HG03135 (cell line): ENCODE measurements at regions not wholly inside any gene's neighbourhood (a gene's known extent, or its start where the extent isn't known, plus 50 kb on each side); places are given as distances from the start of the nearest gene placed in this dataset.

Source experiments
- ATAC-seq: cut with Tn5 transposase; IDR thresholded peaks from one replicate; pipeline ENCODE4 v1.9.1; 2021; ENCODE audit warnings: mild to moderate bottlenecking, moderate library complexity; ENCODE audit not compliant: unreplicated experiment

DNA sequence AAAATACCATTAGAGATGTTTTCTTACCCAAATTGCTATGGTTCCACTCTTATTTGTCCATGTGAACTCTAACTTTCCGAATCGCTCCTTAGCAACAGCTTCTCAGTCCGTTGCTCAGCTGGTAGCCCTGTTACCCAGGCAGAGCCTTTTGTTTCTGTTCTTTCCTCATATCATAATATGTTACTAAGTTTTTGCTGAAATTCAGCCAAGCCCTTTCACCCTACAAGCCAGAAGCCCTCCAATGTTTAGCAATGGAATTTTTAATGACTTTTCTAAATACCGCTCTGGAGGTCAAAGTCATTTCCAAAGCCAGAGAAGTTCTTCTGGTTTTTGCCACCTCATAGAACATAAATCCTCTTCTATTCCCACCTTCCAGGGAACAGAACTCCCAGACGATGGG is 1029.5 kb downstream of the C4orf33 start:
- ATAC-seq: no peak

- no peak for ATAC-seq
Observed at GRCh38 chr4:130127297-130127696, 1031.3 kb downstream of the C4orf33 start.

GRCh38 chr4:130131536-130131935 is 1035.6 kb downstream of the C4orf33 start:
- no peak for ATAC-seq

- no peak for ATAC-seq
Observed at GRCh38 chr4:130141651-130142050, 1045.7 kb downstream of the C4orf33 start.

DNA sequence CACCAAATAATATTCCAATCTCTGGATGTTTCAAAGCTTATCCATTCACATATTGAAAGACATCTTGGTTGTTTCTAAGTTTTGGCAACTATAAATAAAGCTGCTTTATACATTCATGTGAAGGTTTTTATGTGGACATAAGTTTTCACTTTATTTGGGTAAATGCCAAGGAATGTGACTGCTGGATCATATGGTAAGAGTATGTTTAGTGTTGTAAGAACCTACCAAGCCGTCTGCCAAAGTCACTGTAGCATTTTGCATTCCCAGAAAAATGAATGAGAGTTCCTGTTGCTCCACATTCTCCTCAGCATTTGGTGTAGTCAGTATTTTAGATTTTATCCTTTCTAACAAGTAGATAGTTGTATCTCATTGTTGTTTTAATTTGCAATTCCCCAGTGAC is 1047.7 kb downstream of the C4orf33 start:
- ATAC-seq: no peak

DNA sequence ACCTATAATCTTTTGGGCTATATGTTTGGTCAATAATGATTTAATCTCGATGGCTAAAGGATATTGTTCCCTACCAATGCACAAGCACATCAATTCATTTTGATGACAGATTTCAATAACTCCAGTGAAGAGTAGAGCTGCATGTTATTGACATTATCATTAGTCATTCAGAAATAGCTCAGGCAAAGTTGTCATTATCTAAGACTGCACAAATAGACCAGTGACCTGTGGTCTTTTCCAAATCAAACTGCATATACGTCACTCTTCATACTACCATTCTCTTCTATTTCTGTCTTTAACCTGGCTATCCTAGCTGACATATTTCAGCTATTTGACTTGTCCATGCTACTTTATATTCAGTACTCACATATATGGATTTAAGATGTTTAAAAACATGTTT is 1050.8 kb downstream of the C4orf33 start:
- no peak for ATAC-seq

DNA sequence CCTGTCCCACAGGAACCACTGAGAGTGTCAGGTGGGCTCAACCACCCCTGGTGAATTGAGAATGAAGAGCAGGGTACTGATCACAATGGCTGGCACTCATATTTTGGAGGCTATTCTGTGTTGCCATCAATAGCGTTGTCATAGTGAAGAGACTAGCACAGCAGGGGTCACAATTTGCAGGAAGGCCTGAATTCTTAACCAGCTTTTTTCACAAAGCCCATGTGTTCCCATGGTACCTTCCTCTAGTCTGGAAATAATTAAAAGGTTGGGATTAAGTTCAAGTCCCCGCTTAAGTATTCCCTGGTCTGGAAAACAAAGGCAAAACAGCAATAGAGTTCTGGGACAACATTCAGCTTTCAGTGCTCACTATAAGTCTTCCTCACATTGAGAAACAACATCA is 1051.7 kb downstream of the C4orf33 start:
- no peak for ATAC-seq

- ATAC-seq: no peak
Observed at GRCh38 chr4:130154901-130155300, 1058.9 kb downstream of the C4orf33 start.

DNA sequence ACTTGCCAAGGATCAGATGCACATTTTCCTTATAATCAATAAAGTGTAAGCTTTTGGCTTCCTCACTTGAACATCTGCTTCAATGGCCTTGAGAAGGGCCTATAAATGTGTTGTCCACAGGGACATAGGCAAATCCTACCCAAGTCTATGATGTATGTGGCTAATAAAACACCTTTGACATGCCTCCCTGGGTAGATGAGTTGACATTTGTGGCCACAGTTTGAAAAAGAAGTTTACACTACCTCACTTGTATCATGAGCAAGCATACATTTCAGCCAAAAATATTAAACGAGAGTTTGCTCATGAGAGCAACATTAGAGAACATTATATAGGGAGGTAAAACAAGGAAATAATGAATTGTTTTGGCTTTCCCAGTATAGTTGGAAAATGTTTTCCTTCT is 1067.7 kb downstream of the C4orf33 start:
- no peak for ATAC-seq

DNA sequence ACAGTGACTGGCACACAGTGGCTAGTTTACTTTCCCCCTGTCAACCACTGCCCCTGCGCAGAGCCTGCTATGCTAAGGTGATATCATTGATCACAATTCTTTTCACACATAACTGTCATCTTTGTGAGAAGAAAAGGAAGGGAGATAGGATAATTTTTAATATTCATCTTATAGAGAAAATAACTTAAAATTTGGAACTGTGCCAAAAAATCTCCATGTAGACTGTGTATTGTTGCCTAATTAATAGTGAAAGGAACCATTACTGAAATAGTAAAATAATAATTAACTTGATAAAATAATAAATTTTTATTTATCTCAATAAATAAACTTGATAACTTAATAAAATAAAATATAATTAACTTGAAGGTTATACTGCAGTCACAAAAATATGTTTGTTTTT is 1069.4 kb downstream of the C4orf33 start:
- ATAC-seq: no peak

DNA sequence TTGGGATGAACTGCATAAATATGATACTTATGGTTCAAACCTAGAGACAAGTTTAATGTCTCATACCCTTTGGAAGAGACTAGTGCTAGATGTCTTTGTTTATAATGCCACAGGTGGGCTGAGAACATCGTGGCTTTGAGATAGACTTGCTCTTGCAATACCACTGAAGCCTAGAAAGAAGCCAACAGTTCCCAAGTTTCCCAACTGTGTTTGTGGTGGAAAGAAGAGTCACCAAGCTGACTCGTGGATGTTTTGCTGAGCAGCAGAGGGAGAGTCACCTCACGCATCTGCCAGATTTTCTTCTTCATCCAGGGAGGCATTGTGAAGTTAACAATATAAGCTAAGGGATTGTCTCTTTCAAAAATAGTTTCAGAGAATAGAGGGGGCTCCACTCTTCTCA is 1076.2 kb downstream of the C4orf33 start:
- no peak for ATAC-seq

DNA sequence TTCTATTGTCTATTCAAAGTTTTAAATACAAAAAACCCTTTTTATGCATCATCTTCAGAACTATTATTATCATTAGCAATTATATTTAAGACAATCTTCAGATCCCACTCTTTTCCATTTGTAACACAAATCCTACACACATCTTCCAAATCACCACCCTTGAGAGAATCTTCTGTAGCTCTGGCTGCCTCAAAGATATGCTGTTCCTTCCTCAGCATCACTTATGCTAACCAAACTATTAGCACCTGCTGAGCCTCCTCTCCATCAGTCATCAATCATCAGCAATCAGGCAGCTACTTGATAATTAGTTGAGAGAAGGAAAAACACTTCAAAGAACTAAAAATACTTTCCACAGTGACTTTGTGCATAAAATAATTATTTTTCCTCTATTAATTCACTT is 1082.2 kb downstream of the C4orf33 start:
- ATAC-seq: no peak

DNA sequence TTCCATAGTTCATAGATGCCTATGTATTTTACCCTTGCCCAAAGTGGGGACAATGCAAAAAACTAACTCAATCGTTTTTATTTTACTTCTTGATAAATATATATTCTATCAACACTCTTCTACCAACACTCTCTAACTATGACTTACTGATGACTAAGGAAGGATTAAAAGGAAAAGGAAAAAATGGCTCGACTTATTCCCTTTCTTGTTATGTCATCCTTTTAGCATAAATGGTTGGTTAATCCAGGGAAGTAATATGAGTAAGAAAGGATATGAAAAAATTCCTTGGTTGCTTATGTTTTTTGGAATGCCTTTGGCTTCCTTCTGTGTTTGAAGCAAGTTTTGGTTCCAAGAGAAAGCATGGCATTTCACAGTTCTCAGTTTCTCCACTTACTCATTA is 1087.1 kb downstream of the C4orf33 start:
- ATAC-seq: no peak

GRCh38 chr4:130183766-130184165 is 1087.8 kb downstream of the C4orf33 start:
- ATAC-seq: no peak

GRCh38 chr4:130185123-130185522 is 1089.2 kb downstream of the C4orf33 start:
- no peak for ATAC-seq

GRCh38 chr4:130186931-130187330 is 1091.0 kb downstream of the C4orf33 start:
- no peak for ATAC-seq

- no peak for ATAC-seq
Observed at GRCh38 chr4:130187587-130187986, 1091.6 kb downstream of the C4orf33 start.

DNA sequence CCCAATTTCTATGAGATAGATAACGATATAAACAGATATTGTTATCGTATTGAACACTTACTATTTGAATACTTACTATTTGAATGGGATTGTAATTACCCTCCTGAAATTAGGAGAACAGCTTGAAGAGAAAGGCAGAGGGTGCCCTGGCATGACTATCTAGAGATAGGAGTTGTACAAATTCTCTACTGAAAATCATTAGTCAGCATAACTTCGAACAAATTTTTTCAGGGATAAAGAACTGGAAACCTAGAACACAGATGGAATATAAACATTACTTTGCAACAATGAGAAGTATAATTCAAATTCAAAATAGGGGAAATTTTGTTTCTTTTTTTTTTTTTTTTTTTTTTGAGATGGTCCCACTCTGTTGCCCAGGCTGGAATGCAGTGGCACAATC is 1096.8 kb downstream of the C4orf33 start:
- ATAC-seq: no peak

- no peak for ATAC-seq
Observed at GRCh38 chr4:130197946-130198345, 1102.0 kb downstream of the C4orf33 start.

DNA sequence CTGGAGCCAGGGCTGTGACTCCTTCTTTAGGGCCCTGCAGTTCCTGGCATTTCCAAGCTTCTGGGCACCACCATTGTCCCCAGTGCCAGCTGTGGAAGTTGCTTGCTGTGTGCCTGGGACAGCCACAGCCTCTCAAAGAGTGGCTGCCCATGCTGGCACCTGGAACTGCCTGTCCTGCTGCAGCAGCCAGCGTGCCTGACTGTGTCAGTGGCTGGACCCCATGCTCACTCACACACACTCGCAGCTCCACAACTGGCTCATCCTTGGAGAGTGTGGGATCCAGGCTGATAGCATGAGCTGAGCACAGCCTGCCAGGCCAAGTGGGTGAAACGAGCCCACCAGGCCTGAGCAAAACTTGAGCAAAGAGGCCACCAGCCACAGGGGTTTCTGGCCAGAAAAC is 1107.6 kb downstream of the C4orf33 start:
- ATAC-seq: no peak

- ATAC-seq: no peak
Observed at GRCh38 chr4:130210864-130211263, 1114.9 kb downstream of the C4orf33 start.

- no peak for ATAC-seq
Observed at GRCh38 chr4:130214268-130214667, 1118.3 kb downstream of the C4orf33 start.

GRCh38 chr4:130233377-130234047 is 1137.6 kb downstream of the C4orf33 start:
- ATAC-seq: peak; percentile 100
